GM23338 (cell line): ENCODE measurements at regions not wholly inside any gene's neighbourhood (a gene's known extent, or its start where the extent isn't known, plus 50 kb on each side); places are given as distances from the start of the nearest gene placed in this dataset.

Source experiments
- ATAC-seq: fragments of 200-7000 bp; cut with Tn5 transposase; 3 replicates; pipeline ENCODE4 v1.9.1; 2020
- DNase-seq: peaks from one replicate; pipeline ENCODE4 v3.0.0-alpha.2; 2015; ENCODE audit warnings: low spot score
- H2AFZ ChIP-seq: fragments of 200-600 bp; sonication (generic); 2 replicates; pipeline ENCODE4 v1.8.0; 2016; ENCODE audit warnings: antibody characterized with exemption, mild to moderate bottlenecking, moderate library complexity
- H3F3A ChIP-seq: fragments of 200-600 bp; sonication (generic); replicated peaks from 2 replicates; pipeline ENCODE4 v1.8.0; 2017; ENCODE audit warnings: antibody characterized with exemption, mixed run types, low read depth
- H3K27ac ChIP-seq: fragments of 200-600 bp; sonication (generic); 2 replicates; pipeline ENCODE4 v1.6.1; 2016; ENCODE audit warnings: low read depth
- H3K27me3 ChIP-seq: fragments of 200-600 bp; sonication (generic); 2 replicates; pipeline ENCODE4 v1.8.0; 2016; ENCODE audit warnings: mild to moderate bottlenecking, mixed run types, moderate library complexity; ENCODE audit not compliant: insufficient read depth
- H3K36me3 ChIP-seq: fragments of 200-600 bp; sonication (generic); 2 replicates; pipeline ENCODE4 v1.8.0; 2016; ENCODE audit warnings: mild to moderate bottlenecking; ENCODE audit not compliant: insufficient read depth
- H3K4me1 ChIP-seq: fragments of 200-600 bp; sonication (generic); 2 replicates; pipeline ENCODE4 v1.8.0; 2016; ENCODE audit warnings: mild to moderate bottlenecking, moderate library complexity; ENCODE audit not compliant: insufficient read depth
- H3K4me2 ChIP-seq: fragments of 200-600 bp; sonication (generic); 2 replicates; pipeline ENCODE4 v1.7.1; 2017; ENCODE audit warnings: mixed run types
- H3K4me3 ChIP-seq: fragments of 200-600 bp; sonication (generic); 2 replicates; pipeline ENCODE4 v1.6.1; 2016; ENCODE audit warnings: mixed run types
- H3K79me2 ChIP-seq: fragments of 200-600 bp; sonication (generic); replicated peaks from 2 replicates; pipeline ENCODE4 v1.8.0; 2017; ENCODE audit warnings: mild to moderate bottlenecking; ENCODE audit not compliant: insufficient read depth
- H3K9me2 ChIP-seq: fragments of 200-600 bp; sonication (generic); 2 replicates; pipeline ENCODE4 v1.8.0; 2017; ENCODE audit not compliant: insufficient read depth
- H4K20me1 ChIP-seq: fragments of 200-600 bp; sonication (generic); replicated peaks from 2 replicates; pipeline ENCODE4 v1.8.0; 2017; ENCODE audit warnings: mild to moderate bottlenecking; ENCODE audit not compliant: insufficient read depth
- H3K27ac Mint-ChIP-seq: 2 replicates; pipeline ENCODE4 v1.8.0; 2020; ENCODE audit warnings: inconsistent platforms, mild to moderate bottlenecking, moderate library complexity, mixed read lengths
- H3K27me3 Mint-ChIP-seq: 3 replicates; pipeline ENCODE4 v1.8.0; 2022; ENCODE audit warnings: low read depth, mild to moderate bottlenecking, moderate library complexity, mixed read lengths, inconsistent platforms; ENCODE audit not compliant: insufficient read depth, poor library complexity
- H3K36me3 Mint-ChIP-seq: 3 replicates; pipeline ENCODE4 v1.8.0; 2021; ENCODE audit warnings: low read depth, mild to moderate bottlenecking, inconsistent platforms, moderate library complexity, mixed read lengths
- H3K4me1 Mint-ChIP-seq: 3 replicates; pipeline ENCODE4 v1.8.0; 2020; ENCODE audit warnings: mild to moderate bottlenecking, inconsistent platforms, mixed read lengths
- H3K4me3 Mint-ChIP-seq: 3 replicates; pipeline ENCODE4 v1.8.0; 2021; ENCODE audit warnings: moderate library complexity, mild to moderate bottlenecking, inconsistent platforms, mixed read lengths
- H3K9me3 Mint-ChIP-seq: 3 replicates; pipeline ENCODE4 v1.8.0; 2020; ENCODE audit warnings: moderate library complexity, mild to moderate bottlenecking, inconsistent platforms, mixed read lengths
- CREB1 ChIP-seq: fragments of 250-450 bp; sonication (Bioruptor Pico); IDR thresholded peaks from 2 replicates; pipeline ENCODE4 v1.5.0; 2020; ENCODE audit warnings: low read depth, mild to moderate bottlenecking, moderate library complexity
- ETS1 ChIP-seq: IDR thresholded peaks from 2 replicates; pipeline ENCODE4 v1.6.1; 2016; ENCODE audit warnings: antibody characterized with exemption
- EZH2 ChIP-seq: fragments of 200-600 bp; sonication (generic); IDR thresholded peaks from one replicate; pipeline ENCODE4 v1.8.0; 2017; ENCODE audit warnings: antibody characterized with exemption, mild to moderate bottlenecking, low read depth; ENCODE audit not compliant: unreplicated experiment
- EZH2phosphoT487 ChIP-seq: fragments of 200-600 bp; sonication (generic); IDR thresholded peaks from one replicate; pipeline ENCODE4 v1.8.1; 2018; ENCODE audit warnings: antibody characterized with exemption; ENCODE audit not compliant: unreplicated experiment
- JUNB ChIP-seq: IDR thresholded peaks from one replicate; pipeline ENCODE4 v1.6.1; 2016; ENCODE audit warnings: antibody characterized with exemption; ENCODE audit not compliant: unreplicated experiment
- NANOG ChIP-seq: IDR thresholded peaks from 2 replicates; pipeline ENCODE4 v1.6.1; 2016; ENCODE audit warnings: antibody characterized with exemption, borderline replicate concordance
- POLR2AphosphoS5 ChIP-seq: IDR thresholded peaks from 2 replicates; pipeline ENCODE4 v1.6.1; 2016; ENCODE audit warnings: antibody characterized with exemption, low read depth
- STAT1 ChIP-seq: IDR thresholded peaks from one replicate; pipeline ENCODE4 v1.6.1; 2016; ENCODE audit warnings: antibody characterized with exemption; ENCODE audit not compliant: unreplicated experiment
- ZNF114 ChIP-seq: fragments of 250-450 bp; sonication (Bioruptor Pico); IDR thresholded peaks from 2 replicates; pipeline ENCODE4 v1.5.0; 2020; ENCODE audit warnings: mild to moderate bottlenecking, moderate library complexity
- ZNF331 ChIP-seq: fragments of 250-450 bp; sonication (Bioruptor Pico); IDR thresholded peaks from 2 replicates; pipeline ENCODE4 v1.5.0; 2020; ENCODE audit warnings: low read depth, mild to moderate bottlenecking, moderate library complexity
- TF ChIP-seq, protein P1 (sequence below), 2 experiments: fragments of 200-600 bp in 1 of 2; sonication (generic) in 1 of 2; conservative IDR thresholded peaks; 2 replicates each; pipeline versions ENCODE4 v1.5.1 to v1.6.1; 2016 to 2017; ENCODE audit warnings: antibody characterized with exemption in 2 of 2, low read depth in 2 of 2, mild to moderate bottlenecking in 2 of 2, moderate library complexity in 1 of 2
- TF ChIP-seq, protein P2 (sequence below): IDR thresholded peaks from one replicate; pipeline ENCODE4 v1.6.1; 2018; ENCODE audit warnings: antibody characterized with exemption; ENCODE audit not compliant: unreplicated experiment

- Mint-ChIP-seq H3K27ac (no peak overlapping the region), H3K4me3 (no peak overlapping the region), H3K27me3 (peaks cover 7% of the 10 kb centered on the region), H3K36me3 (no peaks in the 10 kb centered on the region), H3K9me3 (no peaks in the 10 kb centered on the region), H3K4me1 (peaks cover 7% of the 10 kb centered on the region; the same call in 2 of the 3 replicates)
- Histone ChIP-seq H3K27me3 (no peaks in the 10 kb centered on the region), H2AFZ (no peak overlapping the region), H3K9me2 (0 out of 2 replicates have a peak, but pooled peaks cover 2% of the 10 kb centered on the region), H3K4me3 (no peak overlapping the region), H3K36me3 (no peaks in the 10 kb centered on the region), H3K4me1 (no peaks in the 10 kb centered on the region), H3F3A (no peaks in the 10 kb centered on the region), H3K27ac (no peak overlapping the region), H4K20me1 (no peaks in the 10 kb centered on the region), H3K79me2 (no peaks in the 10 kb centered on the region), H3K4me2 (no peak overlapping the region)
- DNase-seq (no peak), ATAC-seq (no peak)
- TF ChIP-seq STAT1 (no peak), JUNB (no peak), ZNF331 (CRISPR knock-in tag) (no peak), POLR2AphosphoS5 (no peak), ZNF114 (no peak), NANOG (no peak), CREB1 (no peak), ETS1 (no peak)
- TF ChIP-seq, protein P1, sequence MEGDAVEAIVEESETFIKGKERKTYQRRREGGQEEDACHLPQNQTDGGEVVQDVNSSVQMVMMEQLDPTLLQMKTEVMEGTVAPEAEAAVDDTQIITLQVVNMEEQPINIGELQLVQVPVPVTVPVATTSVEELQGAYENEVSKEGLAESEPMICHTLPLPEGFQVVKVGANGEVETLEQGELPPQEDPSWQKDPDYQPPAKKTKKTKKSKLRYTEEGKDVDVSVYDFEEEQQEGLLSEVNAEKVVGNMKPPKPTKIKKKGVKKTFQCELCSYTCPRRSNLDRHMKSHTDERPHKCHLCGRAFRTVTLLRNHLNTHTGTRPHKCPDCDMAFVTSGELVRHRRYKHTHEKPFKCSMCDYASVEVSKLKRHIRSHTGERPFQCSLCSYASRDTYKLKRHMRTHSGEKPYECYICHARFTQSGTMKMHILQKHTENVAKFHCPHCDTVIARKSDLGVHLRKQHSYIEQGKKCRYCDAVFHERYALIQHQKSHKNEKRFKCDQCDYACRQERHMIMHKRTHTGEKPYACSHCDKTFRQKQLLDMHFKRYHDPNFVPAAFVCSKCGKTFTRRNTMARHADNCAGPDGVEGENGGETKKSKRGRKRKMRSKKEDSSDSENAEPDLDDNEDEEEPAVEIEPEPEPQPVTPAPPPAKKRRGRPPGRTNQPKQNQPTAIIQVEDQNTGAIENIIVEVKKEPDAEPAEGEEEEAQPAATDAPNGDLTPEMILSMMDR (conservative IDR thresholded peaks at IDR 0.05; ENCODE audit: low read depth in 2 of 2) = no peak
- TF ChIP-seq, protein P2, sequence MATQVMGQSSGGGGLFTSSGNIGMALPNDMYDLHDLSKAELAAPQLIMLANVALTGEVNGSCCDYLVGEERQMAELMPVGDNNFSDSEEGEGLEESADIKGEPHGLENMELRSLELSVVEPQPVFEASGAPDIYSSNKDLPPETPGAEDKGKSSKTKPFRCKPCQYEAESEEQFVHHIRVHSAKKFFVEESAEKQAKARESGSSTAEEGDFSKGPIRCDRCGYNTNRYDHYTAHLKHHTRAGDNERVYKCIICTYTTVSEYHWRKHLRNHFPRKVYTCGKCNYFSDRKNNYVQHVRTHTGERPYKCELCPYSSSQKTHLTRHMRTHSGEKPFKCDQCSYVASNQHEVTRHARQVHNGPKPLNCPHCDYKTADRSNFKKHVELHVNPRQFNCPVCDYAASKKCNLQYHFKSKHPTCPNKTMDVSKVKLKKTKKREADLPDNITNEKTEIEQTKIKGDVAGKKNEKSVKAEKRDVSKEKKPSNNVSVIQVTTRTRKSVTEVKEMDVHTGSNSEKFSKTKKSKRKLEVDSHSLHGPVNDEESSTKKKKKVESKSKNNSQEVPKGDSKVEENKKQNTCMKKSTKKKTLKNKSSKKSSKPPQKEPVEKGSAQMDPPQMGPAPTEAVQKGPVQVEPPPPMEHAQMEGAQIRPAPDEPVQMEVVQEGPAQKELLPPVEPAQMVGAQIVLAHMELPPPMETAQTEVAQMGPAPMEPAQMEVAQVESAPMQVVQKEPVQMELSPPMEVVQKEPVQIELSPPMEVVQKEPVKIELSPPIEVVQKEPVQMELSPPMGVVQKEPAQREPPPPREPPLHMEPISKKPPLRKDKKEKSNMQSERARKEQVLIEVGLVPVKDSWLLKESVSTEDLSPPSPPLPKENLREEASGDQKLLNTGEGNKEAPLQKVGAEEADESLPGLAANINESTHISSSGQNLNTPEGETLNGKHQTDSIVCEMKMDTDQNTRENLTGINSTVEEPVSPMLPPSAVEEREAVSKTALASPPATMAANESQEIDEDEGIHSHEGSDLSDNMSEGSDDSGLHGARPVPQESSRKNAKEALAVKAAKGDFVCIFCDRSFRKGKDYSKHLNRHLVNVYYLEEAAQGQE = no peak
These were observed 109.6 kb upstream of the THY1 start for GRCh38 chr11:119532551-119532950.

DNA sequence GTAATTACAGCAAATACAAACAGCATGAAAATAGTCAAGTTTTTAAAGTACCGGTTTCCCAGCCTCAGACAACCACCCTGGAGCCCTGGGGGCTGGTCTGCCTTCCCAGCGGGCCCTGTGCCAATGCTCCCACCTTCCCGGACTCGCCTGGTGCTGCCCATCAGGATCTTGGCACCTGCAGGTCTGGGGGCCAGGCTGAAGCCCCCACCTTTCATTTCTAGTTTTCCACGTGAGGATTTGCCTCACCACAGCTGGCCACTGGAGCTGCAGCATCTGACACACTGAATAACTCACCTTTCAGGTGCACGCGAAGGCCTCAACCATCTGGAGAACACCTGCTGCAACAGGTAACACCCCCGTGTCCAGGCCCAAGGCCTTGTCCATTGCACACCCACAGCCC is 108.7 kb upstream of the THY1 start:
- no peaks in the 10 kb centered on the region for H3F3A ChIP-seq
- no peaks in the 10 kb centered on the region for H3K4me1 ChIP-seq
- peaks cover 7% of the 10 kb centered on the region; the same call in 2 of the 3 replicates for H3K4me1 Mint-ChIP-seq
- H3K27ac Mint-ChIP-seq = no peak overlapping the region
- no peaks in the 10 kb centered on the region for H3K79me2 ChIP-seq
- no peaks in the 10 kb centered on the region for H3K9me3 Mint-ChIP-seq
- H3K36me3 ChIP-seq = no peaks in the 10 kb centered on the region
- H3K27me3 ChIP-seq = no peaks in the 10 kb centered on the region
- H3K27ac ChIP-seq = no peak overlapping the region
- no peak overlapping the region for H3K4me3 Mint-ChIP-seq
- peaks cover 9% of the 10 kb centered on the region for H3K27me3 Mint-ChIP-seq
- no peak overlapping the region for H3K4me3 ChIP-seq
- no peaks in the 10 kb centered on the region for H3K36me3 Mint-ChIP-seq
- no peak for DNase-seq
- ATAC-seq = no peak
- no peak overlapping the region for H3K4me2 ChIP-seq
- no peak overlapping the region for H2AFZ ChIP-seq
- H3K9me2 ChIP-seq = 0 out of 2 replicates have a peak, but pooled peaks cover 2% of the 10 kb centered on the region
- no peaks in the 10 kb centered on the region for H4K20me1 ChIP-seq
- TF ChIP-seq ETS1 (no peak), POLR2AphosphoS5 (no peak), EZH2phosphoT487 (no peak), STAT1 (no peak), EZH2 (no peak)
- TF ChIP-seq, protein P2 = no peak
